Fibroblast of upper back skin (primary cell): ENCODE measurements at regions not wholly inside any gene's neighbourhood (a gene's known extent, or its start where the extent isn't known, plus 50 kb on each side); places are given as distances from the start of the nearest gene placed in this dataset.

Source experiments
- DNase-seq: peaks from one replicate; pipeline ENCODE4 v3.0.0-alpha.2; 2013

DNA sequence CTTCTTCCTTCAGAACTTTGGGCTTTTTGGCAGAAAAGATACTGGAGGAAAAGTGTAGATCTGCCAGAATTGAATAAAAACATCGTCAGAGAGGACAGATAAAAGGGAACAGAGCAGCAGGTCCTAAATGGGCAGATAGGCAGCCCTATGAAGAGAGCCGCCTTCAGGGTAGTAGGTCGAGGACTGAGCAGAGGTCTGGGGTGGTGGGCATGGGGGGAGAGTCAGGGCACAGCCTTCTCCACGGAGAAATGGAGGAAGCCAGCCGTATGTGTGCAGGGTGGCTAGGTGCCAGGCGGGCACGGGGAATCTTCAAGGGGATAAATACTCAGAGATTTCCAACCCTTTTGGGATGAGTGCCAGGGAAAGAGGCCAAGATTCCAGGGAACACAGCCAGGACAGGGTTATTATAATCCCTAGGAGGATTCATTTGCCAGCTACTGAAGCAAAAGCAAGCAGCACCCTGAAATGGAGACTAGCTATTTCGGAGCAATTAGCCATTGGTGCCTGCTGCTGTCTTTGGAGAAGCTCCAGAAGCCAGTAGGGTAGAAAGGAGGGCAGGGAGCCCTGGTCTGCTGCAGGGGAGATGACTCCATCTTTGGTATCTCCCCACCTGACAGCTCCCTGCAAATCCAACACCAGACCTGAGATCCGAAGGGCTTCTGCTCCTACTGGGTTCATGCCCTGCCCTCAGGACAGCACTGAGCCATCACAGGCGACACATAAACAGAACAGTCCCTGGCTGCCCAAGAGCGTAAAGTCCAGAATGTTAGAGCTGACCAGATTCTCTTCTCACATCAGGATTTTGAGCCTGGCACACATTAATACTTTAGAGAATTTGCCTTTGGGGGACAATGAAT is 174.5 kb upstream of the NTM start:
- DNase-seq: peak; percentile 61

DNA sequence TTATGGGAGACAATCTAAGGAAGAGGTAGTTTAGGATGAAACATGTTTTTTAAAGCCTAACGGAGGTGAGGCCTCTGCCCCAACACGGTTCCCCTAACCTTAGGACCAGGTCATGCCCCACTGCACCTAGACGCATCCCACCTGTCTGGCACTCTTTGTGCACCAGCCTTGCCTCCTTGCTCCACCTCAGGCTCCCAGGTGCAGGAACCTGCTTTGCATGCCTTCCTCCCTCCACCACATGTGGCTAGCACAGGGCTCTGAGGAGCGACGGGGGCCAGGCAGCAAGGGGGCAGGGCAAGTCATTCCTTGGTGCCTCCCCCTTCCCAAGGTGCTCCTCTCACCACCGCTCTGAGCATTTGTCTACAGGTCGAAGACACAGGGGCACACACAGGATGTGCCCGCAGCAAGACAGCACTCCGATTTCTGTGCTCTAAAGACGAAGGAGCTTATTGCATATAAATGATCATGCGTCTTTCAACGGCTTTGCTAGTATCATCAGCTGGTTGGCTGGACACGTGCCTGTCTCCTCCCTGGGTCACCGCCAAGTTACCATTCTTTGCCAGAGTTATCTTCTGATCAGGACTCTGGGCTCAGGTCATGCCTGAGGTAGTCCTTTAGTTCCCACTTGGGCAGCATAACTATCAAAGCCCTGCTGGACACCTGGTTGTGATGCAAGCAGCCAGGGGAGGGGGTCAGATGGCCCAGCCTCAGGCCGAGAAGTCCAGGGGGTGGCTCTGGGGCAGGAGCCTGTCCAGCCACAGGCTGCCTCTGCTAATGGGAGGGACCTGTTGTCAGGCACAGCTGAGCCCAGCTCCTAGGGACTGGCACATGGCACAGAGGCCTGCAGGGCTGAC is 172.0 kb upstream of the NTM start:
- no peak for DNase-seq

DNA sequence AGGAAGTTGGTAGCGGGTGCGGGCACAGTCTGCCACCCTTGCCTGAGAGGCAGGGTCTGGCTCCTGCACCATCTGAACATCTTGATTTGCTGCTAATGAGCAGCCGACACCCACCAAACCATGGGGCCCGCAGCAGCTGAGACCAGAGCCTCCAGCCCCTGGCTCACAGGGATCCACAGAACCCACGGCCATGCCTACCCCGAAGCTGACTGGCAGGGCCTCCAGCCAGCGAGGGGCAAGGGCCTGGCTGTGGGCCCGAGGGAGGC is 171.5 kb upstream of the NTM start:
- no peak for DNase-seq

DNA sequence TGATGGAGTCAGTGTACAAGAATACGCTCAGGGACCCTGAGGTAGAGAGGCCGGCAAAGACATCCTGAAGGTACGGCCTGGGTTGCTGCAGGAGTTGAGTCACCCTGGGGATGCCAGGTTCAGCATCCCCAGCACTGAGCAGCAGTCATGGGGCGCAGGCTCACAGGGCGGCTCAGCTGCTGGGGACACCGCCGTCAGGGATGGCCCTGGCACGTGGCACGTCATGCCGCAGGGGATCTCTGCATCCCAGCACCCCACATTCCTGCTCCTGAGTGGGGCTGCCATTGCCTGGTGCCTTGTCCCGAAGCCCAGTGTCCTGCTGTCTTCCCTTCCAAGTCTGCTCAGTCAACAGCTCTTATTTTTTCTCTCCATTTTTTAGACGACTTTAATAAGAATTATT is 168.7 kb upstream of the NTM start:
- no peak for DNase-seq

DNA sequence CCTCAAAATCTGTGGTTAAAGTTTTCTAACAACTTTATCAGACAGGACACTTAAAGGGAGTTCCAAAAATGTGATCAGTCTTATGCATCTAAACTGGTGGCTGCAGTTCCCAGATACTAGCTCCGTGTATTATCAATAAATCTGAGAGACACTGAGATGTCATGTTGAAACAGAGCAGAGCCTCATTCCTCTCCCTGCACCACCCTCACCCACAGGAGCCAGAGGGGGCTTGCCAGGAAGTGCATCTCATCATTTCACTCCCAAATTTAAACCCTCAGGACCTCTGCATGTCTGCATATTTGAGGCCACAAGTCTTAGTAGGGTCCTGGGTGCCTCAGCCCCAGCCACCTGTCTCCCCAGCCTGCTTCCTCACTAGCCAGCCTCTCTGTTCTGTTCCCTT is 167.4 kb upstream of the NTM start:
- no peak for DNase-seq

DNA sequence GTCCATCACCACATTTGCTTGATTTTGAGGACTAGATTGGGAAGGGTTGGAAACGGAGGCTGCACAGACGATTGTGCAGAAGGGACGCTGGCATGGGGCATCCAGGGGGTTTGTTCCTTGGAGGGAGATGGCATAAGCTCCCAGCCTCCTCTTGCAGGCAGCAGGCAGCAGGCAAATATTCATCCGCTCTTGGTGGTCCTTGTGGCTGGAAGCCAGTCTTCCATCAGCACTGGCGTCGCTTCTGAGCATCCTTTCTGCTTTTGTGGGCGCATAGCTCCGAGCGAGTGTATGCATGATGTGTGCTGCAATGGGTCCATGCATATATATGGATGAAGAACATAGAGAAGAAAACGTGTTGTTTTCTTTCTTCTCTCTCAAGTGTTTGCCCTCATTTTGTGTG is 166.1 kb upstream of the NTM start:
- DNase-seq: no peak

DNA sequence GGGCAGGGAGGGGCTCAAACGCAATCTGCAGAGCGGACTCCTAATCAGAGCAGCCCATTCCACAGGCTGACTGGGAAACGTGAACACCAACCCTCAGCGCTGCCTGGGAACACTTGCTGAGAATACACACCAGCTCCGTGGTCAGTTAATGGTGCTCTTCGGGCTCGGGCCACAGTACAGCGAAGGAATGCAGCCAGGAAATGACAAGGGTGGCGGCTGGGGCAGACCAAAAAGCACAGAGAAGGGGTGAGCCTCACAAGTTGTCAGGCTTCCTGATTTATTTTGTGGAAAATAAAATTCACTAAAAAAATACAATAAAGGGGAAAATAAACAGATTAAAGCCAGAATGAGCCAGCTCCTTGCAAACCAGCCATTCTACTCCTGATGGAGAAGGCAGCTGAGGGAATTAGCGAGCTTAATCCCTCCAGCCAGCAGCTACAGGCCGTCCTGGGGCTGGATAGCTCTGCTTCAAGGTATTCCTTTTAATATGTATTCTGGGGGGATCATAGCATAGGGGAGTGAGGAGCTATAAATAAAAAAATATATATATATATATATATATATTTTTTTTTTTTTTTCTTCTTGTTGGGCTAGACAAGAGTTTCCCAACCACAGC is 165.5 kb upstream of the NTM start:
- no peak for DNase-seq

- DNase-seq: peak; percentile 26
Observed at GRCh38 chr11:131206671-131207070, 163.7 kb upstream of the NTM start.

DNA sequence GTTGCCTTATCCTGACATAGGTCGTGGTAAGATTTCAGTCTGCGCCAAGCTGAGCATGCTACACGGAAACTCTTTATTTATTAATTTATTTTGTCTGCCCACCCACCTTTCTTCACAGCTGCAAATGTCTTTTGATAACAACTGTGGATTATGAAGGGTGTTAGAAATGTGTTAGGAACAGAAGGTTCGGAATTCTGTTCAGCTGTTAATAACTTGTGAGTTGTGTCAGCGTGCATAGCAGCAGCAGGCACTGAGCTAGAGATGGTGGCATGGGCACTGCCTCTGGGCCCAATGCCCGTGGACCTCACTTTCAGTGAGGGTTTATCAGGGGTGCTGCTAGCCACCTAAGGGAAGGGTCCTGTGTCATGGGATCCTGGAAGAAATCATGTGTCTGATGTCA is 162.5 kb upstream of the NTM start:
- DNase-seq: no peak

GRCh38 chr11:131217313-131218310 is 152.8 kb upstream of the NTM start:
- no peak for DNase-seq

DNA sequence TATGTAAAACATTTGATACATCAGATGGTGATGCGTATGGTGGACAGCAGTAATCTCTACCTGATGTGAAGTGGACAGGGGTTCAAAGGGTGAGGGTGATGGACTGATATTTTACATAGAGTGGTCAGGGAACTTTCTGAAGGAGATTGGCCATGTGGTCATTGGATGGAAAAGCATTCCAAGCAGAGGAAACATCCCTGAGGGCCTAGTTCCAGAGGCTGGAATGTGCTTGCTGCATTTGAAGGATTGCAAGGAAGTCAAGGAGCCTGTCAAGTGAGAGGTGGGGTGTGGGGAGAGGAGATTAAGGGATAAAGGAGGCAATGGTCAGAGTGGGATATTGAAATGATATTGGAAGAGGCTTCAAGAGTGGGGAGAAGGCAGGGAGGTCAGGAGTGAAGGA is 151.9 kb upstream of the NTM start:
- no peak for DNase-seq

- DNase-seq: no peak
Observed at GRCh38 chr11:131219646-131220045, 150.8 kb upstream of the NTM start.

- DNase-seq: no peak
Observed at GRCh38 chr11:131223198-131223991, 147.0 kb upstream of the NTM start.

- DNase-seq: no peak
Observed at GRCh38 chr11:131228378-131228777, 142.0 kb upstream of the NTM start.

- DNase-seq: no peak
Observed at GRCh38 chr11:131229221-131229620, 141.2 kb upstream of the NTM start.

- DNase-seq: no peak
Observed at GRCh38 chr11:131231317-131231940, 139.0 kb upstream of the NTM start.

DNA sequence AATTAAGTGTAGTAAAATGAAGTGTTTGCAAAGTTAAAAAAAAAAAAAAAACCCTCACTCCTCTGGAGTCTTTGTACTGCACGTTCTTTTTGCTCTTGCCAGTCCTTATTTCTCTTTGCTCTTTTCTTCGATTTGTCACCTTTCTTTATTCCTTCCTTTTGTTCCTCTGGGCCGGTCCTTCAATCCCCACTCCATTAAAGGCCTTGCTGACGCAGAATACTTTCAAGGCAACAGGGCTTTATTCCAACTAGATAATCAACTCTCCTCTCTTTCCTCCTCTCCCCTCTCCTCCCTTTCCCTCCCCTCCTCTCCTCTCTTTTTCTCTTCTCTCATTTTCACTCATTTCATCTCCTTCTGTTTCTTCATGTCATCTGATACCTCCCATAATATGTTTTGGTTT is 138.2 kb upstream of the NTM start:
- DNase-seq: no peak

DNA sequence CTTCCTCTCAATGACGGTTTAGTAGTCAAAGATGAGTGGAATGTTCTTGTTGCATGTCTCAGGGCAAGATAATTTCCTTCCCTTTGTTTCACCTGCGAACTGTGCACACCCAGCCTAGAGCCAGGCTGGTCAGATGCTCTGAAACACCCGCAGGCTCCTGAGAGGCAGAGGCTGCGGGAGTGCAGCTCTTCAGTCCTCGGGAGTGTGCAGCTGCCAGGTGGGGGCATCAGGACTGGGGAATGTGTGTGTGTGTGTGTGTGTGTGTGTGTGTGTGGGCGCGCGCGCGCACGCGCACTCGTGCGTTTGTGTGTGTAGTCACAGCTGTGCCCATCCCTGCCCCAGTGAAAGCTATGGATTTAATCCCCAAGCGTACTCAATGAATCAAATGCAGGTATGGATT is 136.2 kb upstream of the NTM start:
- no peak for DNase-seq

DNA sequence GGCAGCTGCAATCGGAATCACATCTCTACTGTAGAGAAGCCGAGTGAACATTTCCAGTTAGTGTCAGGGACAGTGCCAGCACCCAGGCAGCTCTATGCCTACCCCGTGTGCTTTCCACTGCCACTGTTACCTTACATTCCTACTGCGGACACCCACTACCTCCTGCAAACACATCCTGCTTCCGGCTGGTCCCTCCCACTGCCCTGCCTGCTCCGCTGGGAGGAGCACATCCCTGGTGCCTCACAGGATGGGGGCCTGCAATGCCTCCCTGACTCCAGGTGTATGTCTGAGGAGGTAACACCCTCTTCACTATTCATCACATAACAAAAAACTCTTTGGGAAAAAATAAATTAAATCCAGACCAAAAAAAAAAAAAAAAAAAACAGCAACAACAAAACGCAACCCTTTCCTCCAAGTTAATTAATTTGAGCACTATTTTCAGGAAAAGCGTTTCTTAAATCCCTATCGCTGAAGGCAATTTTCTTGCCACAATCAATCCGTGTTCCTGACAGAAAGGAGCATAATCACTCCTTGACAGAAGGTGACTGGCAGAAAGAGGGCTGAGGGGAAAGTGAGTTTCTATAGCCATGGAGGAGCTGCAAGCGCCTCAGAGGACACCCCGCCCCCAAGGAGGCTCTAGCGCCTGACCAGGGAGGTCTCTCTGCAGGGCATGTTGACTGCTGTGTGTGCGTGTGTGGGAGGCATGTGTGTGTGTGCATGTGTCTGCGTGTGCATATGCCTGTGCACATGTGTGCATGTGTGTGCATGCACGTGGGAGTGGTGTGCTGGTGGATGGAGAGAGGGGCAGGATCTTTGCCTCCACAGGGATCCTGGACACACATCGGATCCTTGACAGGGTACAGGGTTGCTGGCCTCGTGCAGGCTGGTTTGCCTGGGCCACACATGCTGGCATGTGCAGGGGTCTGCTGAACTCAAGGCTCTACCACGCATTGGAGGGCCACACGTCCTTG is 134.8 kb upstream of the NTM start:
- no peak for DNase-seq

GRCh38 chr11:131240421-131240820 is 130.0 kb upstream of the NTM start:
- DNase-seq: no peak
